Central memory CD8-positive, alpha-beta T cell (primary cell): ENCODE measurements at regions not wholly inside any gene's neighbourhood (a gene's known extent, or its start where the extent isn't known, plus 50 kb on each side); places are given as distances from the start of the nearest gene placed in this dataset.
"Not testable (repeated sequence)": the region's sequence is repeated elsewhere in the genome, so short reads cannot be mapped to it uniquely, and the experiment has no call there.

Source experiments
- ATAC-seq: fragments of 150-1000 bp; cut with Tn5 transposase; replicated peaks from 2 replicates; pipeline ENCODE4 v1.10.0; 2022; ENCODE audit warnings: mild to moderate bottlenecking, moderate FRiP score, moderate number of reproducible peaks; ENCODE audit not compliant: poor library complexity, severe bottlenecking; ENCODE audit errors: extremely low read depth
- DNase-seq, 2 donors: peaks; one replicate each; pipeline ENCODE4 v3.0.0; 2021; ENCODE audit warnings: low spot score in 2 of 2
- H3K27ac Mint-ChIP-seq: one replicate; pipeline ENCODE4 v1.8.0; 2022; ENCODE audit warnings: low read depth, mild to moderate bottlenecking, moderate library complexity, mixed read lengths
- H3K27me3 Mint-ChIP-seq: one replicate; pipeline ENCODE4 v1.8.0; 2022; ENCODE audit warnings: mixed read lengths
- H3K36me3 Mint-ChIP-seq: one replicate; pipeline ENCODE4 v1.8.0; 2022; ENCODE audit warnings: mild to moderate bottlenecking, moderate library complexity, mixed read lengths; ENCODE audit not compliant: insufficient read depth
- H3K4me1 Mint-ChIP-seq: one replicate; pipeline ENCODE4 v1.8.0; 2022; ENCODE audit warnings: mixed read lengths
- H3K4me3 Mint-ChIP-seq: one replicate; pipeline ENCODE4 v1.8.0; 2022; ENCODE audit warnings: mild to moderate bottlenecking, moderate library complexity, mixed read lengths
- H3K9me3 Mint-ChIP-seq: one replicate; pipeline ENCODE4 v1.8.0; 2022; ENCODE audit warnings: mixed read lengths

- no peaks in the 10 kb centered on the region for H3K4me1 Mint-ChIP-seq
- no peak overlapping the region for H3K27ac Mint-ChIP-seq
- peaks cover 8% of the 10 kb centered on the region for H3K9me3 Mint-ChIP-seq
- no peaks in the 10 kb centered on the region for H3K27me3 Mint-ChIP-seq
- ATAC-seq: no peak
- H3K4me3 Mint-ChIP-seq: no peak overlapping the region
- no peak for DNase-seq
- H3K36me3 Mint-ChIP-seq: no peaks in the 10 kb centered on the region
These were observed 469.8 kb upstream of the ZNF507 start for GRCh38 chr19:31875591-31875990.

DNA sequence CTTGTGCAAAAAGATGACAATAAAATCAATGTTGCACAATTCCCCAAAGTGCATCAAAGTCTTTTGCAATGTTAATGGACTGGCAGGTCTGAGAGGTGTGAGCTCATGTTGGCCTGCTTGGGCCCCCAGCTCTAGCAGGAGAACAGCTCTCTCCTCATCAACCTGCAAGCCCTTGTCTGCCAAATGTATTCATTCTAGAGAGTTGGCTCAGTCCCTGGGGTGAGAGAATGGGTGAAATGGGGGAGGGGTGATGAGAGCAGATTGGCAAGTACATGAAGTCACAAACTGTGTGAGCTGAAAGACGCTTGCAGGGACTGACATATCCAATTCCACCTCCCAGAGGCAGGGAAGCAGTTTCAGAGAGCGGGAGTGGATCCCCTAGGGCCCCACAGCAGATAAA lies 465.1 kb upstream of the ZNF507 start:
- DNase-seq (no peak), ATAC-seq (no peak)
- Mint-ChIP-seq H3K36me3 (no peaks in the 10 kb centered on the region), H3K27me3 (no peaks in the 10 kb centered on the region), H3K9me3 (peaks cover 11% of the 10 kb centered on the region), H3K4me1 (no peaks in the 10 kb centered on the region), H3K27ac (no peak overlapping the region), H3K4me3 (no peak overlapping the region)

GRCh38 chr19:31881988-31882387 lies 463.4 kb upstream of the ZNF507 start:
- no peak for DNase-seq
- no peak for ATAC-seq
- Mint-ChIP-seq H3K36me3 (no peaks in the 10 kb centered on the region), H3K27ac (no peak overlapping the region), H3K4me1 (no peaks in the 10 kb centered on the region), H3K9me3 (peaks cover 11% of the 10 kb centered on the region), H3K4me3 (no peak overlapping the region), H3K27me3 (no peaks in the 10 kb centered on the region)

DNA sequence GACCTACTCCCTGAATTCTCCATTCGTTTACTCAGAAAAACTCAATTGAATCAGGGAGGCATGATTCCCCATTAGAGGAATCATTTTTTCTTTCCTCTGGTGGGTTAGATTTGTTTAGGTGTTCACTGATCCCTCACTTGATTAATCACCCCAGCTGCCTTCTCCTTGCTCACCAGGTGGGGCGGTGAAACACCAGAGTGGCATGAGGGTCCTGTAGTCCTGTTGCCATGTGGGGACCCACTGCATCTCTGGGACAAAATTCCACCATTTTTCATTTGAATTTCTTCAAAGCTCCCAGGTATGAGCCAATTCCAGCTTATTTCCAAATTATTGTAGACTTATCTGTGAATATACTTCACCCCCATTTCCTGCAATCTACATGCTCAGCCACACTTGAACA lies 462.7 kb upstream of the ZNF507 start:
- no peak for ATAC-seq
- H3K4me1 Mint-ChIP-seq: no peaks in the 10 kb centered on the region
- no peak for DNase-seq
- H3K27ac Mint-ChIP-seq: no peak overlapping the region
- H3K36me3 Mint-ChIP-seq: no peaks in the 10 kb centered on the region
- peaks cover 16% of the 10 kb centered on the region for H3K9me3 Mint-ChIP-seq
- no peak overlapping the region for H3K4me3 Mint-ChIP-seq
- H3K27me3 Mint-ChIP-seq: no peaks in the 10 kb centered on the region

GRCh38 chr19:31883296-31883990 lies 462.0 kb upstream of the ZNF507 start:
- H3K9me3 Mint-ChIP-seq: peaks cover 16% of the 10 kb centered on the region

DNA sequence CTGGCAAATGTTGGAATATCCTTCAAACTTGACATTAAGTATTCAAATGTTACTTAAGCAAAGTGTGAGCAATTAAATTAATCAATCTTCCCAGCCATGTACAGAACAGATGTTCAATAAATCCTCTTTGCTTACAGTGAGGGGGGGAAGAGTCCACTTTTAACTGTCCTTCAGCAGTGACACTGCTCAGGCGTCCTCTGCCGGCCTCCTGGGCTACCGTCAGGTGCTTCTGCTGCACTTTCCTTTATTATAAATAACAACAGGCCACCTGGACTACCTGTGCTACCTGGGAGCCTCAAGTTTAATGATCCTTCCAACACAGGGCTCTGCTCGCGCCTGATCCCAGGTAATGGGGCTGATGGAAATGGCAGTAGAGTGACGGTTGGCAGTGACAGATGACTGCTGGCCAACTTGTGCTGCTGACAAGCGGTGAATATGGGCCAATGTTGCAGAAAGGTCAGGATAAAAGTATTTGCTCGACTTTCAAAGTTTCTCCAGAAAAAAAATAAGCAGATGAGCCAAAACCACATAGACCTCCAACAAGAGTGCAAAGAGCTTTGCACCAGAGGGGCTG lies 460.0 kb upstream of the ZNF507 start:
- ATAC-seq (no peak), DNase-seq (no peak)
- Mint-ChIP-seq H3K27me3 (peaks cover 12% of the 10 kb centered on the region), H3K4me3 (no peak overlapping the region), H3K9me3 (peaks cover 18% of the 10 kb centered on the region), H3K4me1 (no peaks in the 10 kb centered on the region), H3K36me3 (no peaks in the 10 kb centered on the region), H3K27ac (no peak overlapping the region)

More at GRCh38 chr19:31883296-31883990, 462.0 kb upstream of the ZNF507 start:
- no peaks in the 10 kb centered on the region for H3K36me3 Mint-ChIP-seq
- DNase-seq: no peak
- H3K4me3 Mint-ChIP-seq: no peak overlapping the region
- H3K27ac Mint-ChIP-seq: no peak overlapping the region
- ATAC-seq: no peak
- H3K27me3 Mint-ChIP-seq: peaks cover under 1% of the 10 kb centered on the region
- no peaks in the 10 kb centered on the region for H3K4me1 Mint-ChIP-seq

DNA sequence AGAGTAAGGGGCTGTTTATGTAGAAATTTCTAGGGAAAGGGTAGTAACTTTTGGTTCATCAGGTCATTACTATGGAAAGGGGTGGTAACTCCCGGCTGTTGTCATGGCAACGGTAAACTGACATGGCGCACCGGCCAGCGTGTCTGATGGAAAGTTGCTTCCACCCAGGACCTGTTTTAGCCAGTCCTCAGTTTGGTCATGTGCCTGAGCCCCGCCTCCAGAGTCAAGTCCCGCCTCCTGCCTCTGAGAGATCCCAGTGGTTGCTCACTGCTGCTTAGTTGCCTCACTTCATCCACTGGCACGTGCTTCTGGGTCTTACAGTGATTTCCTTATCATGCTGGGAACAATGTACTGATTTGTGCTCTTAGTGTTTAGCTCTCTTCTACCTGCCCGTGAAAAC lies 455.2 kb upstream of the ZNF507 start:
- H3K36me3 Mint-ChIP-seq: no peaks in the 10 kb centered on the region
- no peaks in the 10 kb centered on the region for H3K4me1 Mint-ChIP-seq
- no peak for ATAC-seq
- H3K4me3 Mint-ChIP-seq: no peak overlapping the region
- H3K27ac Mint-ChIP-seq: no peak overlapping the region
- H3K27me3 Mint-ChIP-seq: peaks cover 12% of the 10 kb centered on the region
- DNase-seq: no peak
- H3K9me3 Mint-ChIP-seq: peaks cover 23% of the 10 kb centered on the region

DNA sequence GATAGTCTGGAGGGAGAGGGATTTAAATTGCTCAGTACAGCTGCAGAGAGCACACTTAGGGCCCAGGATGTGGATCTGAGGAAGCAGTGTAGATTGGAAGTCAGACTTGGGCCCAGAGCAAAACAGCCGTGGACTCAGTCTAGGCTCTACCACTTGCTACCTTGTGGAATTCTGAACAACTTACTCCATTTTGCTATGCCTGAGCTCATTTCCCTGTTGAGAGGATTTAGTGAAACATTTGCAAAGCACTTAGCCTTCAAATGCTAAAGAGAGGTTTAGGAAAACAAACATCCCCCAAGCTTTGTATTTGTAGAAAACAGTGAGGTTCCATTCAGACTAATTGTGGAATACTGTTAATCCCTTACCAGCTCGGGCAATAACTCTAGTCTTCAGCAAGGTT lies 453.4 kb upstream of the ZNF507 start:
- DNase-seq (no peak), ATAC-seq (no peak)
- H3K27ac Mint-ChIP-seq: no peak overlapping the region
- no peaks in the 10 kb centered on the region for H3K36me3 Mint-ChIP-seq
- H3K27me3 Mint-ChIP-seq: peaks cover 12% of the 10 kb centered on the region
- H3K9me3 Mint-ChIP-seq: peaks cover 26% of the 10 kb centered on the region
- no peaks in the 10 kb centered on the region for H3K4me1 Mint-ChIP-seq
- H3K4me3 Mint-ChIP-seq: no peak overlapping the region

- H3K4me3 Mint-ChIP-seq: not testable (repeated sequence)
These were observed 451.9 kb upstream of the ZNF507 start for GRCh38 chr19:31893491-31893890.

DNA sequence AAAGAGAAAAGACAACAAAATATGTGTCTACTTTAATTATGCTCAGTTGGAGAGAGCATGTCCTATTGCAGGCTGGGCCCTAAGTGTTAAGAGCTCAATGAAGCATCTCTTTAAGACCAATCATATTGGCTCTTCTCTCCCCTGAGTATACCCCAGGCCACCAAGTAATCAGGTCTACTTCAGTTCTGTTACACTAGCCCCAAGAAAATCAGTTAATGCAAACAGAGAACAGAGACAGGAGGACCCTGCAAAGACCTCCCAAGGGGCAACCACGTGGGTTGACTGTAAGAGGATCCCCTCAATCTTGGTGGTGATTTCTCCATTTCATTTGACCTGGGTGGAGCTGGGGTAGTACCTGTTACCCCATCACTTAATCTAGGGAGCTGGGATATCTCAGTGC lies 451.0 kb upstream of the ZNF507 start:
- ATAC-seq (no peak), DNase-seq (no peak)
- Mint-ChIP-seq H3K27me3 (peaks cover 2% of the 10 kb centered on the region), H3K9me3 (peaks cover 15% of the 10 kb centered on the region), H3K4me1 (no peaks in the 10 kb centered on the region), H3K36me3 (no peaks in the 10 kb centered on the region), H3K27ac (no peak overlapping the region), H3K4me3 (no peak overlapping the region)

More at GRCh38 chr19:31893491-31893890, 451.9 kb upstream of the ZNF507 start:
- H3K27ac Mint-ChIP-seq, H3K4me1 Mint-ChIP-seq, DNase-seq, H3K36me3 Mint-ChIP-seq, ATAC-seq: not testable (repeated sequence)
- Mint-ChIP-seq H3K27me3 (peaks cover 12% of the 10 kb centered on the region), H3K9me3 (peaks cover 21% of the 10 kb centered on the region)

- no peak for ATAC-seq
- Mint-ChIP-seq H3K27ac (no peak overlapping the region), H3K4me1 (no peaks in the 10 kb centered on the region)
These were observed 448.1 kb upstream of the ZNF507 start for GRCh38 chr19:31897292-31897691.

DNA sequence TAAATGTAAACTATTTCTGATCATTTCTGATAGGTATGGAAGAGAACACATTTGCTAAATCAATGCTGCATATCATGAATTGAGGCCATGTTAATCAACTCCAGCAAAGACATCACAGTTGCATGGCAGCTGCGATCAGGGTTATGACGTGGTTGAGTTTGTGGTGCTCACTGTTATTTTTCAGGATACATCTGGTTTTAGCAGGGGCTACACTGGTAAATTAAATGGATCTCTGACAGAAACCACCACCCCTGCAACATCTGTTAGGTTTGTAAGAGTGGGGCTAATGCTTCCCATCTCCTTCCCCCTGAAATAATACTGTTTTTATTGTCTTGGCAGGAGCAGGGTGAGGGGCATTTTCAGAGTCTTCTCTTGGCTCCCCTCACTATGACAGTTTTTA lies 444.4 kb upstream of the ZNF507 start:
- Mint-ChIP-seq H3K36me3 (no peaks in the 10 kb centered on the region), H3K27ac (no peak overlapping the region), H3K9me3 (peaks cover 15% of the 10 kb centered on the region), H3K4me3 (no peak overlapping the region), H3K4me1 (no peaks in the 10 kb centered on the region), H3K27me3 (no peaks in the 10 kb centered on the region)
- ATAC-seq (no peak), DNase-seq (no peak)

More at GRCh38 chr19:31897292-31897691, 448.1 kb upstream of the ZNF507 start:
- Mint-ChIP-seq H3K4me3 (no peak overlapping the region), H3K9me3 (peaks cover 9% of the 10 kb centered on the region), H3K36me3 (no peaks in the 10 kb centered on the region), H3K27me3 (no peaks in the 10 kb centered on the region)
- no peak for DNase-seq

- ATAC-seq: no peak
These were observed 442.6 kb upstream of the ZNF507 start for GRCh38 chr19:31902821-31903220.

More at GRCh38 chr19:31902821-31903220, 442.6 kb upstream of the ZNF507 start:
- H3K4me1 Mint-ChIP-seq: no peaks in the 10 kb centered on the region
- no peaks in the 10 kb centered on the region for H3K36me3 Mint-ChIP-seq
- no peaks in the 10 kb centered on the region for H3K27me3 Mint-ChIP-seq
- no peak overlapping the region for H3K27ac Mint-ChIP-seq
- DNase-seq: no peak
- H3K4me3 Mint-ChIP-seq: no peak overlapping the region
- H3K9me3 Mint-ChIP-seq: peaks cover 13% of the 10 kb centered on the region
